ENCODE measurements at regions not wholly inside any gene's neighbourhood (a gene's known extent, or its start where the extent isn't known, plus 50 kb on each side); places are given as distances from the start of the nearest gene placed in this dataset.
"Not testable (repeated sequence)": the region's sequence is repeated elsewhere in the genome, so short reads cannot be mapped to it uniquely, and the experiment has no call there.

DNA sequence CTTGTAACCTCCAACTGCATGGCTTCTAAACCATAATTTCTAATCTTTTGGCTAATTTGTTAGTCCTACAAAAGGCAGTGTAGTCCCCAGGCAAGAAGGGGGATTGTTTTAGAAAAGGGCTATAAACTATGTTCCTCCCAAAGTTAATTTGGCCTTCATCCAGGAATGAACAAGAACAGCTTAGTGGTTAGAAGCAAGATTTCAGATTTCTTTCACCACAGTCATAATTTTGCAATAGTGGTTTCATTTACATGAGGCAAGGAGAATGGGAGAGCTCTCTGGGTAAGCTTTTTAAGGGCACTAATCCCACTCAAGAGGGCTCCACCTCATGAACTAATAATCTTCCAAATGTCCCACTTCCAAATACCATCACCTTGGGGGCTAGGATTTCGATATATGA lies 1353.9 kb downstream of the NCAM2 start:
- DNase-seq (ENCODE audit: extremely low spot score, unreplicated experiment), result no peak
- Mint-ChIP-seq H3K36me3 (no peaks in the 10 kb centered on the region), H3K4me1 (ENCODE audit: unreplicated experiment) (no peaks in the 10 kb centered on the region), H3K4me3 (no peak overlapping the region), H3K27ac (no peak overlapping the region), H3K27me3 (no peaks in the 10 kb centered on the region), H3K9me3 (no peaks in the 10 kb centered on the region)
- TF ChIP-seq CTCF (conservative IDR thresholded peaks at IDR 0.05), result no peak

GRCh38 chr21:22355949-22356348 lies 1357.7 kb downstream of the NCAM2 start:
- Mint-ChIP-seq H3K4me1 (ENCODE audit: unreplicated experiment) (no peaks in the 10 kb centered on the region), H3K9me3 (no peaks in the 10 kb centered on the region), H3K4me3 (no peak overlapping the region), H3K36me3 (no peaks in the 10 kb centered on the region), H3K27me3 (no peaks in the 10 kb centered on the region), H3K27ac (no peak overlapping the region)
- TF ChIP-seq CTCF (conservative IDR thresholded peaks at IDR 0.05), result no peak
- no peak for DNase-seq (ENCODE audit: extremely low spot score, unreplicated experiment)

DNA sequence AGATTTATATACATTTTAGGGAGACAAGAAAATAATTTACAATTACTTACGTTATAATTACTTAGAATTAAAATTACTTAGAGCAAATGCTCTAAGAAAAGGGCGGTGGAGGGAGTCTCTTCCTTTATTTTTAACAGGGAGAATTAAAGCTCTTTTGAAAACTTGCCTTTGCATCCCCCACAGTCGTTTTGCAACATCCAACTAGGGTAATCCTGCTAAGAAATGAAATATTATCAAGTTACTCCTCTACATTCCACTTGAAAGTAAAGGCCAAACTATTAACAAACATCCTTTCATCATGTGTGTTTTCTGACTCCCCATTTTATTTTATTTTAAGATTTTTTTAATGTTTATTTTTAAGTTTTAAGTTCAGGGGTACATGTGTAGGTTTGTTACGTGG lies 1358.5 kb downstream of the NCAM2 start:
- H3K4me3 Mint-ChIP-seq, result no peak overlapping the region

DNA sequence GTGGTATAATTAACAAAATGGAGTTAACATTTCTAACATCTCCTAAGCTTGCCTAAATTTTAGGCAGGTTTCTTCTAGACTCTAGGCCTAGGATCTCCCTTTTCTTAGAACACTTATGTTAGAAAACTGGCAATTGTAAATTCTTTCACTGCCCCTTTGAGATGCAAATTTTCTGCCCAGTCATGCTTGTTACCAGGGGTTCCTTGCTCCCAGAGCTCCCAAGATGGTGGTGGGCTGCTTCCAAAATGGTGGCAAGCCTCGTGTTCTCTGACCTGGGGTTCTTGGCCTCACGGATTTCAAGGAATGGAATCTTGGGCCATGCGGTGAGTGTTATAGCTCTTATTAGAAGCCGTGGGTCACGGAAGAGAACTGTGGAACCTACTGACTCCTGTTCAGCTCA lies 1361.4 kb downstream of the NCAM2 start:
- H3K27ac Mint-ChIP-seq; H3K9me3 Mint-ChIP-seq; DNase-seq (ENCODE audit: extremely low spot score, unreplicated experiment); H3K27me3 Mint-ChIP-seq; H3K4me3 Mint-ChIP-seq; H3K4me1 Mint-ChIP-seq (ENCODE audit: unreplicated experiment); H3K36me3 Mint-ChIP-seq: not testable (repeated sequence)

More for the DNA sequence above, 1358.5 kb downstream of the NCAM2 start:
- H3K36me3 Mint-ChIP-seq, result no peaks in the 10 kb centered on the region
- no peaks in the 10 kb centered on the region for H3K9me3 Mint-ChIP-seq
- H3K27me3 Mint-ChIP-seq, result no peaks in the 10 kb centered on the region
- no peak overlapping the region for H3K27ac Mint-ChIP-seq
- TF ChIP-seq CTCF (conservative IDR thresholded peaks at IDR 0.05), result no peak
- H3K4me1 Mint-ChIP-seq (ENCODE audit: unreplicated experiment), result no peaks in the 10 kb centered on the region
- no peak for DNase-seq (ENCODE audit: extremely low spot score, unreplicated experiment)

DNA sequence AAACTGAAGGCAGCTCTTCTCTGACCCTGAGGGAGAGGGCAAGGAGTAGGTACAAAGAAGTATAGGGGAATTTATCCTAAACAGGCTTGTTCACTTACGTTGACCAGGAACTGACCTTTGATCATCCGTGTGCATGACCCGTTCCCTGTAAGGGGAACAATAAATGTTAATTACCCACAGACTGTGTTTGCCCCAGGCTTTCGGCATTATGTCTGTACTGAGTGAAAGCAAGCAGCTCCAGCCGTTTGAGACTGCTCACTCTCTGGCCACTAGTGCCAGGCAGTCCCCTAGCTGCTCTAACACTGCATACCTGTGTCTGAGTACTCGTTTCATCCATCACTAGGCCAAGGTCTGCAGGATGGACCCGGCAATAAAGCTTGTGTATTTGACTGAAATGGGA lies 1365.3 kb downstream of the NCAM2 start:
- H3K27me3 Mint-ChIP-seq, result no peaks in the 10 kb centered on the region
- no peak for TF ChIP-seq CTCF (conservative IDR thresholded peaks at IDR 0.05)
- no peak overlapping the region for H3K27ac Mint-ChIP-seq
- DNase-seq (ENCODE audit: extremely low spot score, unreplicated experiment), result no peak
- H3K36me3 Mint-ChIP-seq, result no peaks in the 10 kb centered on the region
- no peaks in the 10 kb centered on the region for H3K4me1 Mint-ChIP-seq (ENCODE audit: unreplicated experiment)
- no peaks in the 10 kb centered on the region for H3K9me3 Mint-ChIP-seq
- no peak overlapping the region for H3K4me3 Mint-ChIP-seq

DNA sequence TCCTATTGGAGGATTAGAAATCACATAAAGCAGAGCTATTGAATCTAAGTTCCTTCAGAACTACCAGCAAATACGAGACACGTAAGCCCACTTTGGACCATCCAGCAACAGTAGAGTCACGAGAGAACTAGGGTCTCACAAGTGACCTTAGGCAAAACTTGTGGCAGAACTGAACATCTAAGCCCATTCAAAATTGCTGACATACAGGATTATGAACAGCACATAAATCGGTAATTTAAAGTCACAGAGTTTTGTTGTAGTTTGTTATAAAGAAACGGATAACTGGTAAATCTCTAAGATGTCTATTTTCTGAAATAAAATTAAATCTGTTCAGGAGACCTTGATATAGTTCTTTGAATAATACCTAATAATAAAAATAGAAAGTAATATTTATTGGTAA lies 1366.0 kb downstream of the NCAM2 start:
- TF ChIP-seq CTCF (conservative IDR thresholded peaks at IDR 0.05), result no peak
- no peaks in the 10 kb centered on the region for H3K36me3 Mint-ChIP-seq
- H3K27me3 Mint-ChIP-seq, result no peaks in the 10 kb centered on the region
- no peaks in the 10 kb centered on the region for H3K9me3 Mint-ChIP-seq
- H3K27ac Mint-ChIP-seq, result no peak overlapping the region
- H3K4me1 Mint-ChIP-seq (ENCODE audit: unreplicated experiment), result no peaks in the 10 kb centered on the region
- H3K4me3 Mint-ChIP-seq, result no peak overlapping the region
- DNase-seq (ENCODE audit: extremely low spot score, unreplicated experiment), result no peak

Data from type B pancreatic cell (in vitro differentiated cells).